ENCODE measurements at regions not wholly inside any gene's neighbourhood (a gene's known extent, or its start where the extent isn't known, plus 50 kb on each side); places are given as distances from the start of the nearest gene placed in this dataset.

- H3K36me3 ChIP-seq = no peaks in the 10 kb centered on the region
- TF ChIP-seq CTCF (IDR thresholded peaks at IDR 0.05) = no peak
- TF ChIP-seq POLR2A (IDR thresholded peaks at IDR 0.05) = no peak
- H3K9me3 ChIP-seq = no peaks in the 10 kb centered on the region
- H3K27ac ChIP-seq = no peak overlapping the region
- no peaks in the 10 kb centered on the region for H3K27me3 ChIP-seq
- DNase-seq = no peak
- intact Hi-C loops (cut with DNase I; ENCODE audit: low total_unique reads) = no loop called here
- no peaks in the 10 kb centered on the region for H3K4me1 ChIP-seq
- no peak overlapping the region for H3K4me3 ChIP-seq
Observed at GRCh38 chr5:133865113-133865512, 103.3 kb downstream of the C5orf15 start.

- H3K36me3 ChIP-seq = no peaks in the 10 kb centered on the region
- H3K4me1 ChIP-seq = no peaks in the 10 kb centered on the region
- intact Hi-C loops (cut with DNase I; ENCODE audit: low total_unique reads) = no loop called here
- no peaks in the 10 kb centered on the region for H3K9me3 ChIP-seq
- H3K27me3 ChIP-seq = no peaks in the 10 kb centered on the region
- H3K4me3 ChIP-seq = no peak overlapping the region
- DNase-seq = no peak
- no peak for TF ChIP-seq POLR2A (IDR thresholded peaks at IDR 0.05)
- no peak for TF ChIP-seq CTCF (IDR thresholded peaks at IDR 0.05)
- H3K27ac ChIP-seq = no peak overlapping the region
Observed at GRCh38 chr5:133864711-133865110, 103.7 kb downstream of the C5orf15 start.

GRCh38 chr5:133863857-133864585, 104.4 kb downstream of the C5orf15 start:
- Histone ChIP-seq H3K27ac (no peak overlapping the region), H3K4me3 (no peak overlapping the region), H3K4me1 (no peaks in the 10 kb centered on the region), H3K27me3 (no peaks in the 10 kb centered on the region), H3K36me3 (no peaks in the 10 kb centered on the region), H3K9me3 (no peaks in the 10 kb centered on the region)
- no peak for DNase-seq
- TF ChIP-seq POLR2A (IDR thresholded peaks at IDR 0.05) = no peak
- TF ChIP-seq CTCF (IDR thresholded peaks at IDR 0.05) = no peak
- intact Hi-C loops (cut with DNase I; ENCODE audit: low total_unique reads) = no loop called here

- no peak for DNase-seq
- intact Hi-C loops (cut with DNase I; ENCODE audit: low total_unique reads) = no loop called here
Observed at GRCh38 chr5:133861161-133861737, 107.2 kb downstream of the C5orf15 start.

More at GRCh38 chr5:133861161-133861737, 107.2 kb downstream of the C5orf15 start:
- Histone ChIP-seq H3K36me3 (no peaks in the 10 kb centered on the region), H3K27me3 (no peaks in the 10 kb centered on the region), H3K27ac (no peak overlapping the region), H3K4me1 (no peaks in the 10 kb centered on the region), H3K4me3 (no peak overlapping the region), H3K9me3 (no peaks in the 10 kb centered on the region)
- TF ChIP-seq CTCF (IDR thresholded peaks at IDR 0.05) = no peak
- TF ChIP-seq POLR2A (IDR thresholded peaks at IDR 0.05) = no peak

All from uterus (tissue), 3 donors.